Mesendoderm (in vitro differentiated cells): ENCODE measurements at regions not wholly inside any gene's neighbourhood (a gene's known extent, or its start where the extent isn't known, plus 50 kb on each side); places are given as distances from the start of the nearest gene placed in this dataset.
"Not testable (repeated sequence)": the region's sequence is repeated elsewhere in the genome, so short reads cannot be mapped to it uniquely, and the experiment has no call there.

Experiments used
- DNase-seq: peaks from one replicate; pipeline ENCODE4 v3.0.0; 2013
- H2AK5ac ChIP-seq: 2 replicates; pipeline ENCODE4 v1.6.1; 2013; ENCODE audit warnings: low read length, inconsistent platforms
- H2BK120ac ChIP-seq: 2 replicates; pipeline ENCODE4 v1.6.1; 2013; ENCODE audit warnings: low read depth, mild to moderate bottlenecking, low read length, moderate library complexity, mixed read lengths
- H2BK15ac ChIP-seq: replicated peaks from 2 replicates; pipeline ENCODE4 v1.6.1; 2013; ENCODE audit warnings: low read depth, mild to moderate bottlenecking, moderate library complexity
- H2BK5ac ChIP-seq: 2 replicates; pipeline ENCODE4 v1.6.1; 2013; ENCODE audit warnings: low read length, inconsistent platforms
- H3K18ac ChIP-seq: 2 replicates; pipeline ENCODE4 v1.6.1; 2013; ENCODE audit warnings: mild to moderate bottlenecking, low read length, mixed read lengths
- H3K23ac ChIP-seq: one replicate; pipeline ENCODE4 v1.6.1; 2013; ENCODE audit warnings: low read length
- H3K27ac ChIP-seq: 2 replicates; pipeline ENCODE4 v1.5.1; 2013; ENCODE audit warnings: low read depth, mild to moderate bottlenecking, inconsistent platforms, low read length, moderate library complexity
- H3K27me3 ChIP-seq: 2 replicates; pipeline ENCODE4 v1.6.1; 2013; ENCODE audit warnings: low read length, control low read depth, mild to moderate bottlenecking, inconsistent platforms; ENCODE audit not compliant: insufficient read depth, poor library complexity
- H3K36me3 ChIP-seq: 2 replicates; pipeline ENCODE4 v1.6.1; 2013; ENCODE audit warnings: low read length, inconsistent platforms; ENCODE audit not compliant: control insufficient read depth, insufficient read depth
- H3K4ac ChIP-seq: one replicate; pipeline ENCODE4 v1.6.1; 2013; ENCODE audit warnings: low read depth, mild to moderate bottlenecking, low read length, moderate library complexity
- H3K4me1 ChIP-seq: 2 replicates; pipeline ENCODE4 v1.6.1; 2013; ENCODE audit warnings: low read depth, low read length, inconsistent platforms; ENCODE audit not compliant: control insufficient read depth
- H3K4me2 ChIP-seq: 2 replicates; pipeline ENCODE4 v1.6.1; 2013; ENCODE audit warnings: low read length
- H3K4me3 ChIP-seq: 2 replicates; pipeline ENCODE4 v1.5.1; 2013; ENCODE audit warnings: mild to moderate bottlenecking, low read length
- H3K56ac ChIP-seq: one replicate; pipeline ENCODE4 v1.6.1; 2013; ENCODE audit warnings: low read length
- H3K79me1 ChIP-seq: 2 replicates; pipeline ENCODE4 v1.6.1; 2013; ENCODE audit warnings: low read length, inconsistent platforms
- H3K79me2 ChIP-seq: 2 replicates; pipeline ENCODE4 v1.6.1; 2013; ENCODE audit warnings: mild to moderate bottlenecking, low read length; ENCODE audit not compliant: control insufficient read depth, insufficient read depth
- H3K9ac ChIP-seq: 2 replicates; pipeline ENCODE4 v1.6.1; 2013; ENCODE audit warnings: low read length, inconsistent platforms
- H4K5ac ChIP-seq: one replicate; pipeline ENCODE4 v1.6.1; 2013; ENCODE audit warnings: low read length
- H4K8ac ChIP-seq: one replicate; pipeline ENCODE4 v1.6.1; 2013; ENCODE audit warnings: low read depth, mild to moderate bottlenecking, control low read depth, low read length, moderate library complexity
- WGBS: extraction: QIAGEN DNeasy Blood & Tissue Kit; methylation state at CpG from one replicate; pipeline ENCODE4 v1.1.7; 2013; ENCODE audit warnings: low lambda C conversion rate, missing lambda C conversion rate; ENCODE audit not compliant: insufficient coverage; ENCODE audit errors: extremely low coverage; 5-methylcytosine and 5-hydroxymethylcytosine counted together

- Histone ChIP-seq H3K9ac (no peak overlapping the region), H3K79me1 (no peaks in the 10 kb centered on the region), H3K56ac (peak overlapping the region; percentile 74), H2BK15ac (peak overlapping the region; percentile 36), H4K5ac (no peak overlapping the region), H3K4me1 (peaks cover 13% of the 10 kb centered on the region), H3K23ac (no peak overlapping the region), H3K27ac (peak overlapping the region; percentile 43), H3K79me2 (no peaks in the 10 kb centered on the region), H4K8ac (no peak overlapping the region), H3K18ac (no peak overlapping the region), H3K4ac (no peak overlapping the region), H2BK5ac (no peak overlapping the region), H3K4me3 (no peak overlapping the region), H3K4me2 (no peak overlapping the region), H2BK120ac (peak overlapping the region; percentile 35), H3K27me3 (no peaks in the 10 kb centered on the region), H2AK5ac (no peak overlapping the region), H3K36me3 (no peaks in the 10 kb centered on the region)
- WGBS: no CpG with 5 or more reads among the region's 1 CpG
- DNase-seq: peak; percentile 91
Observed at GRCh38 chr4:85125688-85126087, 159.2 kb upstream of the WDFY3 start.

- H3K23ac ChIP-seq: no peak overlapping the region
- no peak overlapping the region for H2BK15ac ChIP-seq
- no peak overlapping the region for H4K5ac ChIP-seq
- H3K56ac ChIP-seq: no peak overlapping the region
- H3K27ac ChIP-seq: peak overlapping the region; percentile 43
- peak; percentile 81 for DNase-seq
- H3K4ac ChIP-seq: no peak overlapping the region
- H3K4me1 ChIP-seq: peaks cover 13% of the 10 kb centered on the region
- no peak overlapping the region for H3K4me3 ChIP-seq
- no peaks in the 10 kb centered on the region for H3K79me1 ChIP-seq
- H3K36me3 ChIP-seq: no peaks in the 10 kb centered on the region
- H2BK120ac ChIP-seq: peak overlapping the region; percentile 93
- H3K4me2 ChIP-seq: no peak overlapping the region
- no peak overlapping the region for H4K8ac ChIP-seq
- no peak overlapping the region for H3K9ac ChIP-seq
- no peak overlapping the region for H2AK5ac ChIP-seq
- WGBS: no CpG with 5 or more reads among the region's 6 CpGs
- no peaks in the 10 kb centered on the region for H3K79me2 ChIP-seq
- no peak overlapping the region for H2BK5ac ChIP-seq
- no peaks in the 10 kb centered on the region for H3K27me3 ChIP-seq
- H3K18ac ChIP-seq: peak overlapping the region; percentile 41
Observed at GRCh38 chr4:85126991-85127591, 160.6 kb upstream of the WDFY3 start.

GRCh38 chr4:85127653-85128052 lies 161.2 kb upstream of the WDFY3 start:
- H3K23ac ChIP-seq: no peak overlapping the region
- no peak overlapping the region for H3K4me3 ChIP-seq
- H3K56ac ChIP-seq: no peak overlapping the region
- peak; percentile 93 for DNase-seq
- H3K27ac ChIP-seq: peak overlapping the region; percentile 10
- no peak overlapping the region for H2BK15ac ChIP-seq
- no peak overlapping the region for H2AK5ac ChIP-seq
- H4K8ac ChIP-seq: no peak overlapping the region
- no peak overlapping the region for H3K4ac ChIP-seq
- H3K9ac ChIP-seq: no peak overlapping the region
- no peaks in the 10 kb centered on the region for H3K27me3 ChIP-seq
- peak overlapping the region; percentile 11 for H3K18ac ChIP-seq
- no peak overlapping the region for H2BK120ac ChIP-seq
- H3K79me2 ChIP-seq: no peaks in the 10 kb centered on the region
- H3K4me2 ChIP-seq: no peak overlapping the region
- H3K36me3 ChIP-seq: no peaks in the 10 kb centered on the region
- no peak overlapping the region for H2BK5ac ChIP-seq
- no CpG with 5 or more reads among the region's 10 CpGs for WGBS
- H4K5ac ChIP-seq: no peak overlapping the region
- H3K79me1 ChIP-seq: no peaks in the 10 kb centered on the region
- H3K4me1 ChIP-seq: peaks cover 13% of the 10 kb centered on the region

GRCh38 chr4:85128246-85129204 lies 162.0 kb upstream of the WDFY3 start:
- Histone ChIP-seq H3K27me3 (no peaks in the 10 kb centered on the region), H2BK120ac (no peak overlapping the region), H2BK5ac (no peak overlapping the region), H3K23ac (peak overlapping the region; percentile 74), H2AK5ac (no peak overlapping the region), H3K4me1 (peaks cover 13% of the 10 kb centered on the region), H3K18ac (peak overlapping the region; percentile 25), H4K5ac (no peak overlapping the region), H4K8ac (no peak overlapping the region), H3K27ac (peak overlapping the region; percentile 10), H3K9ac (no peak overlapping the region), H3K56ac (no peak overlapping the region), H2BK15ac (no peak overlapping the region), H3K79me1 (no peaks in the 10 kb centered on the region), H3K79me2 (no peaks in the 10 kb centered on the region), H3K4me3 (no peak overlapping the region), H3K4ac (no peak overlapping the region), H3K36me3 (no peaks in the 10 kb centered on the region), H3K4me2 (no peak overlapping the region)
- no CpG with 5 or more reads among the region's 18 CpGs for WGBS
- DNase-seq: peak; percentile 39

- not testable (repeated sequence) for H3K79me2 ChIP-seq
- DNase-seq: peak; percentile 43
Observed at GRCh38 chr4:85129354-85130125, 163.1 kb upstream of the WDFY3 start.

More at GRCh38 chr4:85129354-85130125, 163.1 kb upstream of the WDFY3 start:
- not testable (repeated sequence) for H3K9ac ChIP-seq, H4K5ac ChIP-seq, H2BK15ac ChIP-seq, H3K27ac ChIP-seq, H3K79me1 ChIP-seq, H3K36me3 ChIP-seq, H3K4me2 ChIP-seq, H2AK5ac ChIP-seq, H2BK5ac ChIP-seq, H3K4me3 ChIP-seq, H2BK120ac ChIP-seq, H3K4ac ChIP-seq, H3K18ac ChIP-seq, H4K8ac ChIP-seq, H3K27me3 ChIP-seq, H3K23ac ChIP-seq
- Histone ChIP-seq H3K56ac (peak overlapping the region; percentile 62), H3K4me1 (peaks cover 13% of the 10 kb centered on the region)
- WGBS: no CpG with 5 or more reads among the region's 5 CpGs
